Cardiac muscle cell (in vitro differentiated cells and primary cell): ENCODE measurements at regions not wholly inside any gene's neighbourhood (a gene's known extent, or its start where the extent isn't known, plus 50 kb on each side); places are given as distances from the start of the nearest gene placed in this dataset.

Experiments
- DNase-seq, 2 donors: peaks; one replicate each; pipeline versions ENCODE4 v3.0.0 to v3.0.0-alpha.2; 2010 to 2017; ENCODE audit warnings: low read depth in 1 of 2, low spot score in 1 of 2
- H3K27ac ChIP-seq: fragments of 200-600 bp; sonication (generic); 2 replicates; pipeline ENCODE4 v1.5.1; 2016
- H3K27me3 ChIP-seq: fragments of 200-600 bp; sonication (generic); 2 replicates; pipeline ENCODE4 v1.6.0; 2016; ENCODE audit warnings: control low read depth
- H3K36me3 ChIP-seq: fragments of 200-600 bp; sonication (generic); 2 replicates; pipeline ENCODE4 v1.5.1; 2016; ENCODE audit warnings: control low read depth
- H3K4me1 ChIP-seq: fragments of 200-600 bp; sonication (generic); 2 replicates; pipeline ENCODE4 v1.8.1; 2017; ENCODE audit warnings: low read depth, mild to moderate bottlenecking, mixed run types
- H3K4me3 ChIP-seq: fragments of 200-600 bp; sonication (generic); 2 replicates; pipeline ENCODE4 v1.5.1; 2016; ENCODE audit warnings: mild to moderate bottlenecking
- H3K9me3 ChIP-seq: fragments of 200-600 bp; sonication (generic); 2 replicates; pipeline ENCODE4 v1.5.1; 2017; ENCODE audit warnings: low read depth, mild to moderate bottlenecking, control low read depth
- TF ChIP-seq, protein P1 (sequence below): IDR thresholded peaks from 2 replicates; pipeline ENCODE4 v1.5.1; 2012; ENCODE audit warnings: low read depth, mild to moderate bottlenecking, low read length

GRCh38 chr7:124201768-124202349, 169.0 kb upstream of the TMEM229A start:
- no peaks in the 10 kb centered on the region for H3K9me3 ChIP-seq
- H3K4me3 ChIP-seq: no peak overlapping the region
- DNase-seq: peak in 1 of 2 donors; percentile 4
- TF ChIP-seq, protein P1, sequence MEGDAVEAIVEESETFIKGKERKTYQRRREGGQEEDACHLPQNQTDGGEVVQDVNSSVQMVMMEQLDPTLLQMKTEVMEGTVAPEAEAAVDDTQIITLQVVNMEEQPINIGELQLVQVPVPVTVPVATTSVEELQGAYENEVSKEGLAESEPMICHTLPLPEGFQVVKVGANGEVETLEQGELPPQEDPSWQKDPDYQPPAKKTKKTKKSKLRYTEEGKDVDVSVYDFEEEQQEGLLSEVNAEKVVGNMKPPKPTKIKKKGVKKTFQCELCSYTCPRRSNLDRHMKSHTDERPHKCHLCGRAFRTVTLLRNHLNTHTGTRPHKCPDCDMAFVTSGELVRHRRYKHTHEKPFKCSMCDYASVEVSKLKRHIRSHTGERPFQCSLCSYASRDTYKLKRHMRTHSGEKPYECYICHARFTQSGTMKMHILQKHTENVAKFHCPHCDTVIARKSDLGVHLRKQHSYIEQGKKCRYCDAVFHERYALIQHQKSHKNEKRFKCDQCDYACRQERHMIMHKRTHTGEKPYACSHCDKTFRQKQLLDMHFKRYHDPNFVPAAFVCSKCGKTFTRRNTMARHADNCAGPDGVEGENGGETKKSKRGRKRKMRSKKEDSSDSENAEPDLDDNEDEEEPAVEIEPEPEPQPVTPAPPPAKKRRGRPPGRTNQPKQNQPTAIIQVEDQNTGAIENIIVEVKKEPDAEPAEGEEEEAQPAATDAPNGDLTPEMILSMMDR: no peak
- H3K27me3 ChIP-seq: no peaks in the 10 kb centered on the region
- H3K36me3 ChIP-seq: no peaks in the 10 kb centered on the region
- peaks cover 8% of the 10 kb centered on the region for H3K4me1 ChIP-seq
- no peak overlapping the region for H3K27ac ChIP-seq

- no peak for DNase-seq
- peaks cover 6% of the 10 kb centered on the region for H3K4me1 ChIP-seq
- TF ChIP-seq, protein P1: no peak
These were observed 163.7 kb upstream of the TMEM229A start for GRCh38 chr7:124196519-124196918.

GRCh38 chr7:124192885-124193284, 160.0 kb upstream of the TMEM229A start:
- no peaks in the 10 kb centered on the region for H3K36me3 ChIP-seq
- no peak for DNase-seq
- H3K27ac ChIP-seq: no peak overlapping the region
- H3K4me1 ChIP-seq: peaks cover 37% of the 10 kb centered on the region
- no peak overlapping the region for H3K4me3 ChIP-seq
- H3K9me3 ChIP-seq: no peaks in the 10 kb centered on the region
- TF ChIP-seq, protein P1: no peak
- no peaks in the 10 kb centered on the region for H3K27me3 ChIP-seq

More at GRCh38 chr7:124196519-124196918, 163.7 kb upstream of the TMEM229A start:
- Histone ChIP-seq H3K27me3 (no peaks in the 10 kb centered on the region), H3K36me3 (no peaks in the 10 kb centered on the region), H3K27ac (no peak overlapping the region), H3K4me3 (no peak overlapping the region), H3K9me3 (no peaks in the 10 kb centered on the region)

DNA sequence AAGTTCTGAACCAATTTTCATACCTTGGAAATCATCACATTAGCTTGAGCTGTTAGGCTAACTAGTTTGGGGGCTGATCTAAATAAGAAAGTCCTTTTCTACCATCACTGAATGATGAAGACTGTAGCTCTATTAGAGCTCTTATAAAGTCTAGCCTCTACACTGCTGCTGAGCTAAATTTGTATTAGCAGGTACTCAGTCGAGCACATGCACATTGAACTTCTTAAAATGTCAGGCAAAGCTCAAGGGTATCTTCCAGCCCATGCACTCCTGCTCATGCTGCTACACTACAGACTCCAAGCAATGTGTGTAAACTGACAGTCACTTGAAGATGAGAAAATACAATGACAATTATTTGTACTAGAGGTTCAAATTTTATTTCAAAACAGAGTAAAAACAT, 158.8 kb upstream of the TMEM229A start:
- H3K27me3 ChIP-seq: no peaks in the 10 kb centered on the region
- TF ChIP-seq, protein P1: no peak

DNA sequence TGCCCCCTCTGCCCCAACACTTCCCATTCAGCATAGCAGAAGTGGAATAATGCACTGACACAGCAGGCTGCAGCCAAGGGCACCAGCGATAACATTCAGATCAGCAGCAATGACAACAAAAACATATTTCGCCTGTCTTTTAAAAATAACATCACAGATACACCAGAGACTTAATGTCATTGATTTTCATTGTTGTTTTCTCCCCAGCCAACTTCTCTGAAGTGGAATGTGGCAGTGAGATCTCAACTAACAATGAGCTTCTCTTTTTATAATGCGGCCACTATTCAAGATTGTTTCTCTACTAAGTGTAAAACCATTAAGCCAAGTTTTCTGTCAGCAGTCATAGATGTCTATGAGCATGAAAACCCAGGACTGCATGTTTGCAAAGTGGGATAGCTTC, 158.2 kb upstream of the TMEM229A start:
- Histone ChIP-seq H3K4me1 (peaks cover 43% of the 10 kb centered on the region), H3K9me3 (no peaks in the 10 kb centered on the region), H3K27ac (no peak overlapping the region), H3K27me3 (no peaks in the 10 kb centered on the region), H3K36me3 (no peaks in the 10 kb centered on the region), H3K4me3 (no peak overlapping the region)
- TF ChIP-seq, protein P1: no peak
- DNase-seq: no peak

More for the DNA sequence above, 158.8 kb upstream of the TMEM229A start:
- H3K4me1 ChIP-seq: peaks cover 43% of the 10 kb centered on the region
- no peak overlapping the region for H3K27ac ChIP-seq
- no peak overlapping the region for H3K4me3 ChIP-seq
- H3K9me3 ChIP-seq: no peaks in the 10 kb centered on the region
- DNase-seq: peak in 1 of 2 donors; percentile 56
- no peaks in the 10 kb centered on the region for H3K36me3 ChIP-seq

DNA sequence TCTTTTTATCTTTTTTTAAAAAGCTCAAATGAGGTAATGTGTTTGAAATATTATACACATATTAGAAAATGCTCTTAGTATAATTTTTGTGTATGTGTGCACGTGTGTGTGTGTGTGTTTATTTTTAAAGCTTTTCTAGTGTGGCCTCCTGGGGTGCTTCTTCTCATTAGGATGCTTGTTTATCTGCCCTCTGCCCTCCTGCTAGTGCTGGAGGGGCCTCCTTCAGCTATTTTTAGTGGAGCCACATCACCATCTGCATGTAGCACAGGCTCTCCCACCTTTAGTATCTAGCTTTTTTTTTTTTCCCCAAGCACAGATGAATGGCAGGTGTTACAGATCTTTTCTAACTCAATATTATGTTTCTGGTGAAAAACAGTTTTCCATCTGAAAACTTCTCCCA, 155.7 kb upstream of the TMEM229A start:
- H3K36me3 ChIP-seq: no peaks in the 10 kb centered on the region
- peak in 1 of 2 donors; percentile 35 for DNase-seq
- no peaks in the 10 kb centered on the region for H3K9me3 ChIP-seq
- peaks cover 43% of the 10 kb centered on the region for H3K4me1 ChIP-seq
- no peaks in the 10 kb centered on the region for H3K27me3 ChIP-seq
- TF ChIP-seq, protein P1: no peak
- peak overlapping the region; percentile 71 for H3K27ac ChIP-seq
- H3K4me3 ChIP-seq: no peak overlapping the region
